NT2/D1 (cell line): ENCODE measurements at regions not wholly inside any gene's neighbourhood (a gene's known extent, or its start where the extent isn't known, plus 50 kb on each side); places are given as distances from the start of the nearest gene placed in this dataset.

Experiments used
- DNase-seq: peaks from one replicate; pipeline ENCODE4 v3.0.0-alpha.2; 2011; ENCODE audit warnings: low read depth, low spot score
- H3K27me3 ChIP-seq: 2 replicates; pipeline ENCODE4 v1.6.0; 2011; ENCODE audit warnings: mild to moderate bottlenecking; ENCODE audit not compliant: insufficient read length, insufficient read depth
- H3K36me3 ChIP-seq: 2 replicates; pipeline ENCODE4 v1.6.1; 2011; ENCODE audit warnings: mild to moderate bottlenecking, low read length, mixed read lengths; ENCODE audit not compliant: insufficient read depth, insufficient read length
- H3K4me1 ChIP-seq: 2 replicates; pipeline ENCODE4 v1.5.1; 2011; ENCODE audit not compliant: insufficient read depth, insufficient read length
- H3K4me3 ChIP-seq: 2 replicates; pipeline ENCODE4 v1.5.1; 2011; ENCODE audit warnings: low read depth; ENCODE audit not compliant: insufficient read length
- H3K9ac ChIP-seq: 2 replicates; pipeline ENCODE4 v1.6.0; 2011; ENCODE audit warnings: low read depth; ENCODE audit not compliant: insufficient read length
- H3K9me3 ChIP-seq: 2 replicates; pipeline ENCODE4 v1.5.1; 2011; ENCODE audit warnings: mild to moderate bottlenecking, low read length; ENCODE audit not compliant: insufficient read depth
- SUZ12 ChIP-seq: IDR thresholded peaks from 2 replicates; pipeline ENCODE4 v1.6.1; 2011; ENCODE audit not compliant: insufficient read length, insufficient read depth; ENCODE audit errors: extremely low read depth
- YY1 ChIP-seq: IDR thresholded peaks from 2 replicates; pipeline ENCODE4 v1.6.1; 2011; ENCODE audit not compliant: insufficient read length, insufficient read depth
- ZNF274 ChIP-seq: IDR thresholded peaks from 2 replicates; pipeline ENCODE4 v1.6.1; 2011; ENCODE audit warnings: mild to moderate bottlenecking, low read depth, low read length

DNA sequence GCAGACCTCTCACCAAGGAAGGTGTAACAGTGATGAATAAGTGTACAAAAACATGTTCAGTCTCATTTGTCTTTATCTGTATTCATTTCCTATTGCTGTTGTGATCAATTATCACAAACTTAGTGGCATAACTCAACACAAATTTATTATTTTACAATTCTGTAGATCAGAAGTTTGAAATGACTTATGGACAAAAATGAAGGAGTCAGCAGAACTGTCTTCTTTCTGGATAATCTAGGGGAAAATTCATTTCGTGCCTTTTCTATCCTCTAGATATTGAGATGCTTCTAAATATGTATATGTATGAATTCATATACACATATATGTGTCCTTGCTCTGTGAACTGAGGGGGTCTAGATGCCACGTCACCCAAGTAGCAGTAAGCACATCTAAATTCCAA is 663.1 kb upstream of the MARCKS start:
- TF ChIP-seq SUZ12 = no peak
- no peak for TF ChIP-seq YY1
- TF ChIP-seq ZNF274 = no peak
- H3K9me3 ChIP-seq = no peaks in the 10 kb centered on the region
- H3K4me3 ChIP-seq = no peak overlapping the region
- no peaks in the 10 kb centered on the region for H3K36me3 ChIP-seq
- DNase-seq = no peak
- no peaks in the 10 kb centered on the region for H3K4me1 ChIP-seq
- H3K9ac ChIP-seq = no peak overlapping the region
- no peaks in the 10 kb centered on the region for H3K27me3 ChIP-seq

DNA sequence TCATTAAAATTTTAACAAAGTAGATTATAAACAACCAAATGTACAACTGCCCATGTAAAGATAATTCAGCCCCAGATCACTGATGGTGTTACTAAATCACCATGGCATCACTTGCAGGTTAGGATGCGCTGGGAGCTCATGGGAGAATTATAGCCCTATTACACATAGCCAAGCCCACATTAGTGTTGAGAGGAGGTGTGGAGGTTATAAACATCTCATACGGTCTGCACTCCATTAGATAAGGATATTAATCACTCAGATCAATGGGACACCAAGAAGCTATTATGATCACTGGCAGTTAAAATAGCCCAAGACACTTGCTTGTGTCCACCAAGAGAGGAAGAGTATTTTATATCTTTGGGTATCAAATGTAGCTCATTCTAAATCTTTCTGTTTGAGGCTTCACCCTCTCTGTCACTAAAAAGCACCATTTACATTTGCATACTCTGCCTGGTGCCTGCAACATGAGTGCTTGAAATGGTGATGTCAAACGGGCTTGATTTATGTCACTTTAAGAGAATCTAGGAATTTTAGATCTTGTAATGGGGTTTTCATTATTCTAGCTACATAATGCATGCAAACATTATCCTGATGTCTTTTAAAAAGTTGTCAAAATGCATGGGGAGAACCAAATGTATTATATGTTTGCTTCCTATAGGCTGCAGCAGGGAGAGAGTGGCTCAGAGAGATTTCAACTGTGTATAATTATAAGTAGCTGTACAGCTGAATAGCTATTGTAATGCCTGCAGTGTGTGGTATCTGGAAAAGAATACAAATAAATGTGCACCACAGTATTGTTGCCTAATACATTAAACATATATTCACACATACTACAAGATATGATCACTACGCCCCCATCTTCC is 654.1 kb upstream of the MARCKS start:
- Histone ChIP-seq H3K4me3 (no peak overlapping the region), H3K4me1 (no peaks in the 10 kb centered on the region), H3K9ac (no peak overlapping the region), H3K36me3 (no peaks in the 10 kb centered on the region), H3K9me3 (no peaks in the 10 kb centered on the region), H3K27me3 (no peaks in the 10 kb centered on the region)
- TF ChIP-seq YY1 = no peak
- TF ChIP-seq ZNF274 = no peak
- no peak for TF ChIP-seq SUZ12
- DNase-seq = no peak

DNA sequence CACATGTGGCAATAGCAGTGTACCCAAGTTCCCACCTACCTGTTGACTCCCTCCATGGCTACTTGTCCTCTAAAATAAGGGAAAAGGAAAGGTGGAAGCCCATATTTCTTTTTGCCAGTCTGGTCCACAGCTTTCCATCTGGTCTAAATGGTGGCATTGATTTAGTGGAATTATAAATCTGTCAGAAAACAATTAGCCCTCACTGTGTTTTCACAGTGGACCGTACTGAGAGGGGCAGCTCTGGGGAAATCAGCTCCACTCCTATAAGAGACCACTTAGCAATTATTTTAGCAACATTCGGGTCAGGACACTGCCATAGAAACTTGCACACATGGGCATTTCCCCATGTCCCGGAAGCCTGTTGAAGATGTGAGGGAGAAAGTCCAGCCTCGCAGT is 653.4 kb upstream of the MARCKS start:
- no peaks in the 10 kb centered on the region for H3K27me3 ChIP-seq

DNA sequence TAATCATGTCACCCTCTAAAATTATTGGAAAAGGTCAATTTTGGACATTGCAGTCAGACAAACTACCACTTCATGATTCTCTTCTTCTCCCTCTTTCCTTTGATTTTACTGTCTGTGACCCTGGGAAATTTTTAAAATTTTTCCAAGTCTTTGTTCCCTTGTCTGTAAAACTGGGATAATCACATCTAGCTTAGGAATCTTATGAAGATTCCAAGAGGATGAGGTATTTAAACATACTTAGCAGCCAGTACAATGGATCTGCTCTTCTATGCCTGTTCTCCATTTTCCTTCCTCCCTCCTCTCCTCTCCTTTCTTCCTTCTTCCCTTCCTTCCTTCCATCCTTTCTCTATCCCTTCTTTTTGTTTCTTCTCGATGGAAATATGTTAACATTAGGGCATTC is 651.6 kb upstream of the MARCKS start:
- Histone ChIP-seq H3K36me3 (no peaks in the 10 kb centered on the region), H3K4me1 (no peaks in the 10 kb centered on the region)

More for the DNA sequence above, 653.4 kb upstream of the MARCKS start:
- no peak for DNase-seq
- Histone ChIP-seq H3K9ac (no peak overlapping the region), H3K4me3 (no peak overlapping the region), H3K36me3 (no peaks in the 10 kb centered on the region), H3K4me1 (no peaks in the 10 kb centered on the region), H3K9me3 (no peaks in the 10 kb centered on the region)
- TF ChIP-seq ZNF274 = no peak
- TF ChIP-seq YY1 = no peak
- TF ChIP-seq SUZ12 = no peak

DNA sequence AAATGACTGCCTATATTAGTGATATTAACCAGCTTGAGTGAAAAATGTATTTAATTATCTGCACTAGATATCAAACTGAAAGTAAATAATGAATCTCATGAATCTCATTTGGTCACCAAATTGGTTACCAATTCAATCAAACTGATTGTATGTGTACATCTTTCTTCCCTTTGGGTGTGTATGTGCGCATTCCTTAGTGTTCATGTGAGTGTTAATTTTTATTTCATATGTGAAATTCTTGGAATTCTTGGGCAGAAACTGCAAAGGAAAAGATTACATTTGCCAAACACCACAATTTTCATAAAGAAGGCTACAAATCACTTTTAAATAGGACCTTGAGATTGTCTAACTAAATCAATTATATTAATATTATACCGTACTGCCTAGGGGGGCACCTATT is 648.4 kb upstream of the MARCKS start:
- Histone ChIP-seq H3K9me3 (no peaks in the 10 kb centered on the region), H3K4me1 (no peaks in the 10 kb centered on the region), H3K9ac (no peak overlapping the region), H3K4me3 (no peak overlapping the region), H3K36me3 (no peaks in the 10 kb centered on the region), H3K27me3 (no peaks in the 10 kb centered on the region)
- no peak for DNase-seq
- TF ChIP-seq SUZ12 (no peak), ZNF274 (no peak), YY1 (no peak)

More for the DNA sequence above, 651.6 kb upstream of the MARCKS start:
- Histone ChIP-seq H3K9ac (no peak overlapping the region), H3K27me3 (no peaks in the 10 kb centered on the region), H3K9me3 (no peaks in the 10 kb centered on the region), H3K4me3 (no peak overlapping the region)
- DNase-seq = no peak
- no peak for TF ChIP-seq SUZ12
- no peak for TF ChIP-seq YY1
- TF ChIP-seq ZNF274 = no peak

DNA sequence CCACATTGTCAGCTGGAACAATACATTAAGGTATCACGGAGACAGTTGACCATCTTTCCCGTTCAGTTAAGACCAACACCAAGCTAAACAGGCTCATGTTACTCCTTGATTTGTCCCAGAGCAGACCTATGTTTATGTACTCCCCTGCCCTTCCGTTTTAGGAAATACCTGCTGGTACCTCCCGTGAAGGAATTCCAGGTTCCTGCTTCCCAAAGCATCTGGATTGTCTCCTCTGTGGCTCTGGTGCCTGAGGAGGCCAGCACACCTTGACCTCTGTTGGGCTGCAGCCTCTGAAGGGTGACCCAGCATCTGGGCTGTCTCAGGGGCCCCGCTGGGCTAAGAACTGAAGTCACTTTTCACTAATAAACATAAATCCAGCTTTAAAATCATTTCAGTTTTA is 647.8 kb upstream of the MARCKS start:
- Histone ChIP-seq H3K4me1 (no peaks in the 10 kb centered on the region), H3K9me3 (no peaks in the 10 kb centered on the region), H3K27me3 (no peaks in the 10 kb centered on the region), H3K9ac (no peak overlapping the region), H3K4me3 (no peak overlapping the region), H3K36me3 (no peaks in the 10 kb centered on the region)
- TF ChIP-seq ZNF274 (no peak), SUZ12 (no peak), YY1 (no peak)
- DNase-seq = no peak

DNA sequence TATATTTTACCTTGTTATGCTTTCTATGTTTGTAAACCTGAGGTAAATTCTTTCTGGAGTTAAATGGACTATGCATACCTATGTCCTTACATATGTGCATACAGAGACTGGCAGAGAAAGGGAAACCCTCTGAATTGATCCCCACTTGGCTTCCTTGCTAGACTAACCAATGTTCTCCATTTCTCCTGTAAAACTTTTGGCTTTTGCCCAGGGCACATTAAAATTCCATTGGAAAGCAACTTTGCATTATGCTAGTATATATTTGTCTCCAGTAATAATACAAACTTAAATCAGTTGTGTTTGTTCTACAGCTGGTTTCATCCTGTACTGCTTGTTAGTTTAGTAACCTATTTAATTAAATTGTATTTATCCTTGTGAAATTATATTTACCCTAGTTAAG is 646.0 kb upstream of the MARCKS start:
- H3K4me1 ChIP-seq = no peaks in the 10 kb centered on the region
- DNase-seq = no peak
- no peaks in the 10 kb centered on the region for H3K36me3 ChIP-seq
- H3K9me3 ChIP-seq = no peaks in the 10 kb centered on the region
- H3K4me3 ChIP-seq = no peak overlapping the region
- no peak overlapping the region for H3K9ac ChIP-seq
- TF ChIP-seq ZNF274 = no peak
- TF ChIP-seq YY1 = no peak
- no peak for TF ChIP-seq SUZ12
- no peaks in the 10 kb centered on the region for H3K27me3 ChIP-seq

DNA sequence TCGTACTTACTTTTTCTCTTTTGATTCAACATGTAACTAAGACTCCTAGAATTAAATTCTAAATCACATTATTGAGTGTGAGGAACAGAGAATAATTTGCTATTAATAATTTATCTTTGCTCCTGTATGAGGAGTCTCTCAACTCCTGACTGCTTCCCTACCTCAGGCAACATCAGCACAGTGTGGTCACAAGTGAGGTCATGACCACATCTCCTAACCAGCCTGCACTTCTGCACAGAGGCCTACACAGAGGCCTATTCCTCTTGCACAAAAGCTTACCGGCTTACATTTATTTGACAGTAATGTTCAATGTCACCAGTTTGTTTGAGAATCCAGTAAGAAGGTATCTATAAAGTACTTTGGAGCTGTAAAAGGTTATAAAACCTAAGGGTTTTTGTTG is 637.4 kb upstream of the MARCKS start:
- no peaks in the 10 kb centered on the region for H3K27me3 ChIP-seq
- no peaks in the 10 kb centered on the region for H3K4me1 ChIP-seq
- H3K36me3 ChIP-seq = no peaks in the 10 kb centered on the region
- no peak overlapping the region for H3K9ac ChIP-seq
- no peak overlapping the region for H3K4me3 ChIP-seq
- no peak for DNase-seq
- TF ChIP-seq SUZ12 = no peak
- no peak for TF ChIP-seq ZNF274
- TF ChIP-seq YY1 = no peak
- H3K9me3 ChIP-seq = no peaks in the 10 kb centered on the region
